IPS-18a (cell line): ENCODE measurements at regions not wholly inside any gene's neighbourhood (a gene's known extent, or its start where the extent isn't known, plus 50 kb on each side); places are given as distances from the start of the nearest gene placed in this dataset.
"Not testable (repeated sequence)": the region's sequence is repeated elsewhere in the genome, so short reads cannot be mapped to it uniquely, and the experiment has no call there.

Experiments used
- H3K27ac ChIP-seq: one replicate; pipeline ENCODE4 v1.5.1; 2013; ENCODE audit warnings: low read length
- H3K27me3 ChIP-seq: one replicate; pipeline ENCODE4 v1.6.1; 2013; ENCODE audit warnings: mild to moderate bottlenecking, low read length; ENCODE audit not compliant: control insufficient read depth, insufficient read depth
- H3K36me3 ChIP-seq: one replicate; pipeline ENCODE4 v1.6.1; 2013; ENCODE audit warnings: low read depth, low read length; ENCODE audit not compliant: control insufficient read depth
- H3K4me1 ChIP-seq: one replicate; pipeline ENCODE4 v1.6.1; 2013; ENCODE audit warnings: low read depth, low read length; ENCODE audit not compliant: control insufficient read depth
- H3K4me3 ChIP-seq: one replicate; pipeline ENCODE4 v1.5.1; 2013; ENCODE audit warnings: low read length
- H3K9ac ChIP-seq: one replicate; pipeline ENCODE4 v1.6.1; 2013; ENCODE audit warnings: mild to moderate bottlenecking, low read length, moderate library complexity
- H3K9me3 ChIP-seq: one replicate; pipeline ENCODE4 v1.6.1; 2013; ENCODE audit warnings: low read depth, low read length; ENCODE audit not compliant: control insufficient read depth

DNA sequence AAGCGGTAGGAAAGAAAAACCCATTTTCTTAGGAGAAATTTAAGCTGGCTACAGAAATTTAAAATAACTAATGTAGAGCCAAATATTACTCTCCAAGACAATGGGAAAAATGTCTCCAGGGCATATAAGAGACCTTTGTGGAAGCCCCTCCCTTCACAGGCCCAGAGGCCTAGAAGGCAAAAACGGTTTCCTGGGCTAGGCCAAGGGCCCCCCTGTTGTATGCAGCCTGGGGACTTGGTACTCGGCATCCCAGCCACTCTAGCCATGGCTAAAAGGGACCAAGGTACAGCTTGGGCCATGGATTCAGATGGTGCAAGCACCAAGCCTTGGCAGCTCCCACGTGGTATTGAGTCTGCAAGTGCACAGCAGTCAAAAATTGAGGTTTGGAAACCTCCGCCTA lies 90.1 kb downstream of the CGGBP1 start:
- H3K9me3 ChIP-seq = peaks cover 5% of the 10 kb centered on the region
- H3K9ac ChIP-seq = no peak overlapping the region
- H3K36me3 ChIP-seq = no peaks in the 10 kb centered on the region
- no peak overlapping the region for H3K4me3 ChIP-seq
- no peak overlapping the region for H3K27ac ChIP-seq
- no peaks in the 10 kb centered on the region for H3K27me3 ChIP-seq
- no peaks in the 10 kb centered on the region for H3K4me1 ChIP-seq

GRCh38 chr3:87958289-87958688 lies 100.5 kb downstream of the CGGBP1 start:
- H3K4me1 ChIP-seq = no peaks in the 10 kb centered on the region
- H3K36me3 ChIP-seq = no peaks in the 10 kb centered on the region
- H3K4me3 ChIP-seq = no peak overlapping the region
- H3K27ac ChIP-seq = no peak overlapping the region
- H3K27me3 ChIP-seq = no peaks in the 10 kb centered on the region
- H3K9me3 ChIP-seq = no peaks in the 10 kb centered on the region
- H3K9ac ChIP-seq = no peak overlapping the region

DNA sequence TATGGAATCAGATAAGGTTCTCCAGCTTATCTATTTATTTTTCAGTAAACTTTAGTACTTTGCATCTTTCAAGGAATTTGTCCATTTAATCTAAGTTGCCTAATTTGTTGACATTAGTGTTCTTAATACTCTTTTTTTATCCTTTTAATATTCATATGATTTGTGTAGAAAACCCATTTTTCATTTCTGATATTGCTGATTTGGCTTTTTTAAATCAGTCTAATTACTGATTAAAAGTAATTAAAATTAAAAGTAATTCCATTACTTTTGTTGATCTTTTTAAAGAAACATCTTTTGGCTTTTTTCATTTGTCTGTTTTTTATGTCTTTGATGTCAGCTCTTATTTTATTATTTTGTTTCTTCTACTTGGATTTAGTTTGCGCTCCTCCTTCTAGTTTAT lies 101.2 kb downstream of the CGGBP1 start:
- Histone ChIP-seq H3K9me3 (no peaks in the 10 kb centered on the region), H3K9ac (no peak overlapping the region), H3K27ac (no peak overlapping the region), H3K4me3 (no peak overlapping the region), H3K27me3 (no peaks in the 10 kb centered on the region), H3K4me1 (no peaks in the 10 kb centered on the region), H3K36me3 (no peaks in the 10 kb centered on the region)

- H3K9ac ChIP-seq = no peak overlapping the region
- no peaks in the 10 kb centered on the region for H3K4me1 ChIP-seq
- H3K27me3 ChIP-seq = no peaks in the 10 kb centered on the region
- H3K4me3 ChIP-seq = no peak overlapping the region
- no peaks in the 10 kb centered on the region for H3K36me3 ChIP-seq
- no peaks in the 10 kb centered on the region for H3K9me3 ChIP-seq
- H3K27ac ChIP-seq = no peak overlapping the region
These were observed 109.0 kb downstream of the CGGBP1 start for GRCh38 chr3:87949879-87950208.

DNA sequence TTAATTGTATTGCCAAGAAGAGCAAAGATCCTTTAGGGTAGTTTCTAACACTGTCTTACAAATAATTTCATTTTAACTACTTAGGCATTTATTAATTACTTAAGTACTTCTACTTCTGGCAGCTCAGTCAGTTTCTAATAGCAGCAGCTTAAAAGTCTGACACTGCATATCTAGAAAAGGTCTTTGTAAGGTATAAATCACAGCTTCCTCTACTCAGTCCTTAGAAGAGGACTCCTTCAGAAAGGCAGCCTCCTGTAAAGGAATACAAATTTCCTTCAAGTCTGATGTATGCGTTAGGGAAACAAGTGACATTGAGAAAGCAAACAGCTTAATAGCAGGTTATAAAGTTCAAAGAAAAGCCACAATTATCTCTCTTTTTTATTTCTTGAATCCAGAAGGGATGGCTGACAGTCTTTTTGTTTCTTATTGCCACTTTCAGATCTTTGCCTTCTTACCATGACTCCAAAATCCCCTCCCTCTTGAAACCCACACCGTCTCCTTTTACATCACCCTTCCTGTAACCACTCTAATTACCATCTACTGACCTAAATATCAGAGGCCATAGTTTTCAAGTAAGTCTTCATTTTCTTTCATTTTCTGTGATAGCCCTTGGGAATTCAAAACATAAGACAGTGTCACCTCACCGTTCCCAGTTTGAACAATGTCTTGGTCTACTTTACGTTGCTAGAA lies 109.5 kb downstream of the CGGBP1 start:
- H3K27ac ChIP-seq = no peak overlapping the region
- H3K4me3 ChIP-seq = no peak overlapping the region
- H3K4me1 ChIP-seq = no peaks in the 10 kb centered on the region
- H3K27me3 ChIP-seq = no peaks in the 10 kb centered on the region
- no peaks in the 10 kb centered on the region for H3K36me3 ChIP-seq
- no peaks in the 10 kb centered on the region for H3K9me3 ChIP-seq
- no peak overlapping the region for H3K9ac ChIP-seq

DNA sequence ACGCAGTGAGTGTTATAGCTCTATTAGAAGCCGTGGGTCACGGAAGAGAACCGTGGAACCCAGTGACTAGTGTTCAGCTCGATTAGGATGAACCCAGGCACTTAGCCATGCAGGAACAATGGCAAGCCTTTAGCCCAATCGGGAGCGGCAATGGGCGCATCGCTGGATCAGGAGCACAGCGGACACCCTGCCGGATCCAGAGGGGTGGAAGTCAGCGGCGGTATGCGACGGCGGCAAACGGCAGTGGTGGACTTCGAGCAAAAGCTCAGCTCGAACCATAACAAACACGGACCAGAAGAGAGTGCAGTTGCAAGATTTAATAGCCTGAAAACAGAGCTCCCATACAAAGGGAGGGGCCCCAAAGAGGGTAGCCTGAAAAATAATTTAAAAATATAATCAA lies 112.8 kb downstream of the CGGBP1 start:
- H3K27me3 ChIP-seq, H3K36me3 ChIP-seq, H3K9me3 ChIP-seq, H3K4me1 ChIP-seq, H3K9ac ChIP-seq, H3K4me3 ChIP-seq, H3K27ac ChIP-seq: not testable (repeated sequence)

- H3K9ac ChIP-seq, H3K4me1 ChIP-seq, H3K27ac ChIP-seq: not testable (repeated sequence)
These were observed 116.5 kb downstream of the CGGBP1 start for GRCh38 chr3:87942256-87942655.

GRCh38 chr3:87924485-87924884 lies 134.3 kb downstream of the CGGBP1 start:
- Histone ChIP-seq H3K27ac (no peak overlapping the region), H3K9ac (no peak overlapping the region), H3K36me3 (no peaks in the 10 kb centered on the region)

More at GRCh38 chr3:87942256-87942655, 116.5 kb downstream of the CGGBP1 start:
- H3K36me3 ChIP-seq, H3K4me3 ChIP-seq, H3K27me3 ChIP-seq, H3K9me3 ChIP-seq: not testable (repeated sequence)

GRCh38 chr3:87920549-87920948 lies 138.3 kb downstream of the CGGBP1 start:
- Histone ChIP-seq H3K4me1 (no peaks in the 10 kb centered on the region), H3K4me3 (no peak overlapping the region)

More at GRCh38 chr3:87924485-87924884, 134.3 kb downstream of the CGGBP1 start:
- H3K27me3 ChIP-seq = no peaks in the 10 kb centered on the region
- no peak overlapping the region for H3K4me3 ChIP-seq
- H3K9me3 ChIP-seq = peaks cover 11% of the 10 kb centered on the region
- H3K4me1 ChIP-seq = no peaks in the 10 kb centered on the region

GRCh38 chr3:87901141-87901540 lies 157.7 kb downstream of the CGGBP1 start:
- Histone ChIP-seq H3K4me1 (no peaks in the 10 kb centered on the region), H3K36me3 (no peaks in the 10 kb centered on the region), H3K4me3 (no peak overlapping the region), H3K27ac (no peak overlapping the region), H3K9me3 (no peaks in the 10 kb centered on the region), H3K9ac (no peak overlapping the region), H3K27me3 (no peaks in the 10 kb centered on the region)

More at GRCh38 chr3:87920549-87920948, 138.3 kb downstream of the CGGBP1 start:
- H3K36me3 ChIP-seq = no peaks in the 10 kb centered on the region
- no peak overlapping the region for H3K9ac ChIP-seq
- no peaks in the 10 kb centered on the region for H3K27me3 ChIP-seq
- H3K9me3 ChIP-seq = peaks cover 11% of the 10 kb centered on the region
- H3K27ac ChIP-seq = no peak overlapping the region

GRCh38 chr3:87900061-87900460 lies 158.7 kb downstream of the CGGBP1 start:
- no peak overlapping the region for H3K9ac ChIP-seq
- no peaks in the 10 kb centered on the region for H3K27me3 ChIP-seq
- no peaks in the 10 kb centered on the region for H3K4me1 ChIP-seq
- H3K9me3 ChIP-seq = no peaks in the 10 kb centered on the region
- no peaks in the 10 kb centered on the region for H3K36me3 ChIP-seq
- no peak overlapping the region for H3K4me3 ChIP-seq
- no peak overlapping the region for H3K27ac ChIP-seq

DNA sequence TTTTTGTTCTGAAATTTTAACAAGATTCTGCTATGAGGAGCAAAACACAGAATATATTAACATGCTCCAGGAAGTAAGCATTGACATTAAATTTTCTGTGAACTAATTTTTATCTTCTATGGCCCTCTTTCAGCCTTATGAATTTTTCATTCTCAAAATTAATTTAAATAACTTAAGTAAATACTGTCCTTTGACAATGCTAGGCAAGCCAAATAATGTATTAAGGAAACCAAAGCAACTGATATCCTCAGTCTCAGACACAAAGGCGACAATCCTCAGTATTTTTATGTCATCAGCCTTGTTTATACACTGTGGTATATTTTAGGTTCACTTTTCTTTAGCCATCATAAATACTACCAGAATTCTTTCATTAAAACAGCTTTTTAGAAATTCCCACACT lies 159.8 kb downstream of the CGGBP1 start:
- Histone ChIP-seq H3K27me3 (no peaks in the 10 kb centered on the region), H3K9ac (no peak overlapping the region), H3K4me1 (no peaks in the 10 kb centered on the region), H3K27ac (no peak overlapping the region), H3K36me3 (no peaks in the 10 kb centered on the region), H3K4me3 (no peak overlapping the region), H3K9me3 (no peaks in the 10 kb centered on the region)
